ENCODE measurements at regions not wholly inside any gene's neighbourhood (a gene's known extent, or its start where the extent isn't known, plus 50 kb on each side); places are given as distances from the start of the nearest gene placed in this dataset.

DNA sequence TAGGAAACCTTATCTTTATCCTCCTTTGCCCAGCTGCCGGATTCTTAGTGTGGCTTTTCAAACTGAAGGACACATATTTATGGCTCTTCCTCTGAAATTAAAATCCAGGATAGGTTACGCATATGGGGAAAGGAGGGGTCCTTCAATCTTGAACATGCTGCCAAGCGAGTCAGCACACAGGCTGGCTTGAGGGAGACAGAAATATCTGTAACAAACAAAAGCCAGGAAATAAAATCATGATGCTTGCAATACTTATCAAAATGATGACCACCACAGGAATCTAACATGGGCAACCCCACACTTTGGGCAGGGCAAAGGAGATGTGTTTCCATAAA is 196.4 kb upstream of the LDB2 start:
- no peak for DNase-seq

DNA sequence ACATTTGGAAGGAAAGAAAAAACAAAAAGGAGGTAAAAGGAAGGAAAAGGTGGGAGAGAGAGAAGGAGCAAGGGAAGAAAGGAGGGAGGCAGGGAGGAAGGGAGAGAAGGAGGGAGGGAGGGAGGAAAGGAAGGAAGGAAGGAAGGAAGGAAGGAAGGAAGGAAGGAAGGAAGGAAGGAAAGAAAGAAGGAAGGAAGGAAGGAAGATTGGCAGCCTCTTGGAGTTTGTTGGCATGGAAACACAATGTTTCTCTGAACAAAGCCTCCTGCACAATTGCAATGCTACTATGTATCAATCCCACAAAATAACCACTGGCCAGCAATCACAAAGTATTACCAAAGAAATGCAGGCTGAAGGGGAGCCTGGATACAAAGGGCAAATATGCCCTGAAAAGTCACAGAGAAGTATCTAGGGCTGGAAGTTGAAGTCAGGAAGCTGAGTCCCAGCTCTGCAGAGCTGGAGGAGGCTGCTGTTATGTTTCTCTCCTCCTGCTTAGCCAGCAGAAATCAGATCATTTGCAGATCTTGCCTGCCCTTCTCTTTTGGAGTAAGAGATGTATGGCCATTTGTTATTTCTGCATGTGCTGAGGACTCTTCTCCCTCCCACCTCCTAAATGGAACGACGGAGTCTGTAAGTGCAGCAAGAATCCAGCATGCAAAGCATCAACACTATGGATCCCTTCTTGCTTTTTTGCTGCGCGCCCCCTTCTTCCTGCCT is 195.9 kb upstream of the LDB2 start:
- no peak for DNase-seq

DNA sequence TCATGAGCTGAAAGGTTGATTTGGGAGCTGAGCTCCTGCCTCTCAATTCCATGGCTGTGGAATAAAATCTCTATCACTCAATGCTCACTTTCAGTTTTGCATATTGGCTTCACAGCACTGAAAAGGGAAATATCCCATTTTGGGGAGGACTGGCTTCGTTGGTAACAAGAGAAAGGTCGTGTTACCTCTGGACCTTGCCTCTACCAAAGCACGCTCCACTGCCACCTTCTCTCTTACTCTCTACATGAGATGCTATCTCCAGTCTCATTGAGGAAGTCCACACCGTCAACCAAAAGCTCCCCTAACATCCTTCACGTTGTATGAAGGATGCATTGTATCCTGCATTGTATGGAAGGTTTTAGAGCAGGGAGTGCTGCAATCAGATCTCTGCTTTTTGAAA is 195.0 kb upstream of the LDB2 start:
- DNase-seq = no peak

DNA sequence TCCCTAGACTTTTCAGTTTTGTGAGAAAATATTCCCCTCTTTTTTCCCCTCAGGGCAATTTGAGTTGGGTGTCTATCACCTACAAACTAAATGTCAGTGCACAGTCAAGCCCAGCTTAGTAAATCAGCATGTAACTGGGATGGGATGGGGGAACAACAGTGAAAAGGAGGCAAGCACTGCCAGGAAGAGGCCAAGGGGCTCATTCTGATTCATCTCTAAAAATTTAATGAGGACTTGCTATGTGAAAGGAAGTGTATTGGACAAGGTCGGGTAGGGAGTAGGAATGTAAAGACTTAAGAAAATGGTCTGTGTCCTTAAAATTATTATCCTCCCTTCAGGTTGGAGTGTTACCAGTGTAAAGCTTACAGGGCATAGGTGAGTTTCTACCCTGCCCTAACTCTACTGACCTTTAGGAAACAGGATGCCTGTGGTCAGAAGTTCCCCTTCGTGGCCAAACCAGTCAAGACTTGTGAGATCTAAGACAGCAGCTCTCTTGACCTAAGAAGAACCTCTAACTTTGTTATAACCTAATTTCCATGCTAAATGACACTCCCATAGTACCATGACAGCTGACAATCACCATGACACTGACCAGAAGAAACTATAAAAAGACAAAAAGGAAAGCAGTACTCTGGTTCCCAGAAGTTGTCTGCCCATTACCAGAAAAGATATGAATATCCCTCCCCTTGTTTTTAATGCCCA is 194.4 kb upstream of the LDB2 start:
- DNase-seq = no peak

DNA sequence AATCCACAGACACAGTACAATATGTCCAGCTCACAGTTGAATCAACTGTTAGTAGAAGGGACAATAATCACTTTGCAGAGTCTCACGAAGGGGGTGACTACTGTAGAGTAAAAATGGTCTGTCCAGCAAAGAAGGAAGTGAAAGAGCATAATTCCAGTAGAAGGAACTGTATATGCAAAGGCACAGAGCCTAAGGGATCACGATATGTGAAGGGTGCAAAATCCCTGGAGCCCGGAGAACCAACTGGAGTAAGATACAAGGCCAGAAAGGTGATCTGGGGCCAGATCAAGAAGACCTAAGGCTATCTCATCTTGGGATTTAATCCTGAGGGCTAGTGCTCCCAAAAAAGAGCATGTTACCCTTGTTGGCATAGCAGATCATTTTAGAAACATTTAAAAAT is 192.7 kb upstream of the LDB2 start:
- DNase-seq = no peak

DNA sequence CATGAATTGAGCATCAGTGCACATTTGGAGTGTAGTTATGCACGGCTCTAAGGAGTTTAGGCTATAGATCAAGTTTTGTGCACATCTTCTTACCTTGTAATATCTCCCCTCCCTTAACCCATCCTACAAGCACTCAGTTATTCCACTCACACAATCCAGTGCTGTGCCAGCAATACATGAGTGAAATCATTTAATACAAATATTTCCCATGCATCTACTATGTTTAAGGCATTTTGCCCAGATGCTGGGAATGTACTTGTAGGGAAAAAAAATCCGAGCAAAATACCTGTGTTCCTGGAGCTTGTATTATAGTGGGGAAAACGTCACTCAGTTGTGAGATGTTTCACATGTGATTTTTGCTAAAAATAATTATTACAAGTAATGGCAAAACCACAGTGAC is 191.6 kb upstream of the LDB2 start:
- no peak for DNase-seq

DNA sequence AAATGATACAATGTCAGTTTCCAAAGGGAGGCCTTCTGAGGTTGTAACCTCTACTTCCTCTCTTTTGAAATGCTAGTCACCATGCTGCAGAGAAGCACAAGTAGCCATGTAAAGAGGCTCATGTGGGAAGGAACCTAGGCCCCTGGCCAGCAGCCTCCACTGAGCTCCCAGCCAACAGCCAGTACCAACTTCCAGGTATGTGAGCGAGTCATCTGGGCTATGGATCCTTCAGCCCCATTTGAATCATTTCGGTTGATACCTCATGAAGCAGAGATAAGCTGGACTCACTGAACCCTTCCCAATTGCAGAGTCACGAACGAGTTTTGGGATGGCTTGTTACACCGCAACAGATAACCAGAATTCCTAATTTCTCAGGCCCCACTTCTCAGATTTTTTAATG is 187.0 kb upstream of the LDB2 start:
- DNase-seq = no peak

DNA sequence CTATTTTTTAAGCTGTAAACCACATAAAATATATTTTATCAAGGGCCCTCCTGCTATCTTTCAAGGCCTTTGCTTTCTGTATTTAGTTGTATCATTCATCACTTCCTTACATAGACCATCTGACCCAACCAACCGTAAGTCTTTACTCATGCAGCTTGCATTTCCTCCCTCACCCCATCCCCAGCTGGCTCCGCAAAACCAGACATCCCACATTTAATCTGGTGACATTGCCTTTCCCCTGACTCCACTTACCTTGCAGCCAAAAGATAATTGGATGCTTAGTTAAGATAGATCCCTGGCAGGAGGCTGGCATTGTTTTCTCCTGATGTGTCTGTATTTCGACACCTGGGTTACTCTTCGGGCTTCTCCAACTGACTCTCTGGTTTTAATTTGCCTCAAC is 183.7 kb upstream of the LDB2 start:
- no peak for DNase-seq

DNA sequence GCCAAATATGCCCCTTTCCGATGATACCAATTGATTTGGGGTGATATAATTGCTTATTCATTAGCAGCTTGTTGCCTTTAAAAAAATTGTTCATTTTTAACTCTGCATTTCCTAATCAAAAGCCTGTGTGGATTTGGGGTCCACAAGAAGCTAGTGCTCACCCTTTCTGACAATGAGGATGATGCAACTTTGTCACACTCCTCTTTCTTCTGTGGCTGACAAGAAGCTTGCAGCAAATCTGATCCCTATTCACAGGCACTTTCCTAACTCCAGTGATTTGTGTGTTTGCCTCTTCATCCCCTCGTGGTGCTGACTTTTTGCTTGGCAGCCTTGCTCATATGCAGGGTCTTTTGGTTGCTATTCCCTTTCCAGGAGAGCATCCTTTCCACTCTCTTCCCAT is 182.7 kb upstream of the LDB2 start:
- no peak for DNase-seq

DNA sequence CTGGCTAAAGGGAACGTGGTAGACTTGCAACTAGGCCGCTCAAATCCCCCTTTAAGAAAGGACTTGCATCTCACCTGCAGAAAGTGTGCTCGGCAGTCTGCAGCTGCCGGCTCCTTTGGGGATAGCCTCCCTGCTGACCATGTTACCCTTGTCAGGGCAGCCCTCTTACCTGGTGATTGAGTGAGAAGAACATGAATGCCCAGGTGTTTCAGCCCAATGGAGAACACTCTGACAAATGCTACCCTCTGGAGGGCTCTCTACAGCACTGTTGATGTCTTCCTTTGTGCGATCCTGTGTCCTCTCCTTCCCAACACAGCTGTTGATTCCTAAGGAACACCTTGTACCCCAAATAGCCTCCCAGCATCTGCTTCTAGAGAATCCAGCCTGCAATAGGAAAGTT is 178.7 kb upstream of the LDB2 start:
- DNase-seq = no peak

DNA sequence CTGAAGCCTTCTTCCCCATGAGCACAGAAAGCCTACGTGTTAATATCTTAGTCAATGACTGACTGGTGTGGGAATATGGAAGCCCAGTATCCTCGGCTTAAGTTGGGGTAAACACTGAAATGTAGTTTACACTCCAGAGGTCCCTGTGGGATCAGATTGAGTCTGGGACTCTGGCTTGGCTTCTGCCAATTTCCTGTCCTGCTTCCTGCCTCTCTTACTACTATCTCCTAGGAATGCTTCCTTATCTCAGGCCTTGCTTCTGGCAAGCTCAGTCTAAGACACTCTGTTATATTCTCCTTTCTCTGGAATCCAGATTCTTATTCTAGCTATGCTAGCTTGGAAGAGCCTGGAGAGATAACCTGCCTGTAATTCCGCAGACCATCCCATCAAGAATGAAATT is 174.0 kb upstream of the LDB2 start:
- DNase-seq = no peak

DNA sequence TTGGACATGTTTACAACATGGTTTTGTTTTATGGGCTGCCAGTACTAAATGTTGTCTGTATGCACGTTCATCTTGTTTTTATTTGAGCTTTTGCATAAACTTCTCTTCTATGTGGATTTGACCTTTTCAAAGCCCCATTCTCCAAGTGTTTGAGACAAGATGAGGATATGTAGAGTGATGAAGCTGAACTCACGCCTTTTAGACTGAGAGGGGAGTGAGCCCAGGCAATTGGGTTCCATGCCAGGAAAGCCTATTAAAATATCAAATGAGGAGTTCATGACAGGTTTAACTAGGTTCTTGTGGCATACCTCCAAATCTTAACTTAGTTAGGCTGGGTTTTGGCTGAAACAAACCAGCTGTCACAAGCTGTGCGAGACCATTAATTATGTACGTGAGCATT is 170.4 kb upstream of the LDB2 start:
- no peak for DNase-seq

DNA sequence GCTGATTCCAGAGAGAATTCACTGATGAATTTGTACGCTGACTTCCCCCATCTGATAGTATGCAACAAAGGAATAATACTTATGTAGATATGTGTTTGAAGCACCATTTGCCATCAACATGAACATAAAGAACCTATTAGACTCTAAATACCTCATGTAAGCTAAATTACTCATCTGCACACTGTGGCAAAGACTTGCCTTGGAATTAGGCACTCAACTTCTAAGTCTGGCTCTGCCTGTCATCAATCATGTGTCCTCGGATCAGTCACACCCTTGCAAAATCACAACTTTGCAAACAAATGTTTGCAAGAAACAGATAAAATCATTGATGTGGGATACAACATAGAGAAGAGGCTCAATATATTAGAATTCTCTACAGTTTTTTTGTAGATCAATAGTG is 169.9 kb upstream of the LDB2 start:
- no peak for DNase-seq

DNA sequence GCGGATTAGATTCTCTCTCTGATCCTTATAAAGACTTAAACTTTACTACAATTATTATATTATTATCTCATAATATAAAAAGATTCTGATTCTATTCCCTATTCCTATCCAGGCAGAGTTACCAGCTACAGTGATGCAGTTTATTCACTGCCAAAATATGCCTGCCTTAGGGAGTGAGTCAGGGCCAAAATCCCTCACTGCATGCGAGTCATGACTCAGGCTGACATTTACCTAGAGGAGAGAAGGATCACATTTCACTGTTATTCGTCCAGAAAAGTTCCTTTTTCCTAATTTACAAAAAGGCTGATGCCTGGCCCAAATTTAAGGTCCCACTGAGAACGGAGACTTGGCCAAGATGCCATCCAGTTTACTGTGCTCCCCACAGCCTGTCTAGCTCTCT is 168.5 kb upstream of the LDB2 start:
- DNase-seq = no peak

DNA sequence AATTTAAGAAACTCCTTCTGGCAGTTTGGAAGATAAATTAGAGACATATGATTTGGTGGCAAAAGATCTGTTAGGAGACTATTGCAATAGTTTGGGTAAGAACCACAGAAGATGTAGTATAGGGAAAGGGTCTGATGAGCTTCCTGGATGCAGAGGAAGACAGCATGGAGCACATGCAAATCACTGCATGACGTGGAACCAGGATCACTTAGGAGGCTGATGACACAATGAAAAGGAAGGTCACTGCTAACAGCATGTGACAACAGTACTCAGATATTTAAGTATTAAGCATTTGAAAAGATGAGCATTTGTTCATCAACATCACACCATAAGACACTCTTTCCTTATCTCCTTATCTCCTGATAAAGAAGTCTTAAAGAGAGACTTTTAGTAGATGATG is 167.8 kb upstream of the LDB2 start:
- DNase-seq = no peak

DNA sequence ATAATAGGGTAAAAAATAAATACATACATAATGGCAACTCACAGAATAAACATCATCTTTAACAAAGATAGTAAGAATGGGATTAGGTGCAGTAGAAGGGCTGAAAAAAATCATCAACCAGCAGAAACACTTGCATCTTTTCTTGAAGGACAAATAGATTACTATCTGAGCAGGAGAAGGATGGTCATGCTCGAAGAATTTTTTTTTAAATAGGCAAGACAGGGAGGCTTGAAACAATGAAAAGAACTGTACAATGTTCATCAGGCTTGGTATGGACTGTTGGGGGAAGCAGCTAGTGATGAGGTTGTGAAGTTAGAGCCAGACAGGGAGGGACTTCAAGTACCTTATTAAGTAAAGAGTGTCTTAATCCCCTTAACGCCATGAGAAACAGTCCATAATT is 167.4 kb upstream of the LDB2 start:
- no peak for DNase-seq

DNA sequence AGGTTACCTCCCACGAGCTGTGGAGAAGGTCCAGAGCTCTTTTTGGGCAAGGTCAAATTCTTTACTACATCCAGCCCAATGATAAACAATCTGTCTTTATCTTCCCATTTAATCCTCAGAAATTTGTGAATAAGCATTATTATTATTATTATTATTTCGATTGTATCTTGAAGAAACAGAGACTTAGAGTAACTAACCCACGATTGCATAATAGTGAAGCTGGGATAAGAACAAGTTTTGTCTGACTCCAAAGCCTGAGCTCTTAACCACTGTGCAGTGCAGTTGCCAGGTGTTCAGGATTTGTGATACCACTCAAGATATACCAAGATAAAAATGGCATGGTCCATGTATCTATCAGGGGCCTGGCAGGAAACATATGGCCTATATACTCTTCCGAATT is 166.5 kb upstream of the LDB2 start:
- no peak for DNase-seq

DNA sequence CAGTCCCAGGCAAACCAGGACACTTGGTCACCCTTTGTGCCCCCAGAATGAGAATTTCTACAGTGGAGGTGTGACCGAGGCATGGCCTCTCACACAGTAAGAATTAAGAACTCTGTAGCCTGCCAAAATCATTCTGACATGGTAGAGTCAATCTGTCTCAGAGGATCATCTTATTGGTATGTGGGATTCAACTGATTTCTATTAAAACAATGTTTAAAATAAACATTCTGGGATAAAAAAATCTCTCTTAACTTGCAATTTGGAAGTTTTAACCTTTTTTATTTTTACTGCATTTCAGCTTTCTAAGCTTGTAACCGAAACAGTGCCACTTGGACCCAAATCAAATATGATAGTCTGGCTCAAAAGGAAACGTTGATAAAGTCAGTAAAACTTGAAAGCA is 165.4 kb upstream of the LDB2 start:
- DNase-seq = no peak

DNA sequence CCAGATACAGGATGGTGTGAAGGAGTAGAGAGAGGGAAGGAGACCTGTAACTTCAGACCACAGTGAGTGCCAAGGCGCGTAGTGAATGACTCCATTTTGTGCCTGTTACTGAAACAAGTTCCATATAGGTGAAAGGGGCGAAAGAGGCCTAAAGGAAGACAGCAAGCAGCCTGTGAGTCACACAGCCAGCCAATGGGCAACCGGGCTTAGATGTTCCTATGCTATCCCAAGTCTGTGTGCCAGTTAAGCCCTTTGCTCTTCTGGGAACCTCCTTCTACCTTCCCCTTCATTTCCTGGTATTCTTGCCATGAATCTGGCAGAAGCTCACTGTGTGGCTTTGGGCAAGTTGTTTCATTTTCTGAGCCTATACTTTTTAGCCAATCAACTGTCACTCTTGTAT is 161.8 kb upstream of the LDB2 start:
- no peak for DNase-seq

DNA sequence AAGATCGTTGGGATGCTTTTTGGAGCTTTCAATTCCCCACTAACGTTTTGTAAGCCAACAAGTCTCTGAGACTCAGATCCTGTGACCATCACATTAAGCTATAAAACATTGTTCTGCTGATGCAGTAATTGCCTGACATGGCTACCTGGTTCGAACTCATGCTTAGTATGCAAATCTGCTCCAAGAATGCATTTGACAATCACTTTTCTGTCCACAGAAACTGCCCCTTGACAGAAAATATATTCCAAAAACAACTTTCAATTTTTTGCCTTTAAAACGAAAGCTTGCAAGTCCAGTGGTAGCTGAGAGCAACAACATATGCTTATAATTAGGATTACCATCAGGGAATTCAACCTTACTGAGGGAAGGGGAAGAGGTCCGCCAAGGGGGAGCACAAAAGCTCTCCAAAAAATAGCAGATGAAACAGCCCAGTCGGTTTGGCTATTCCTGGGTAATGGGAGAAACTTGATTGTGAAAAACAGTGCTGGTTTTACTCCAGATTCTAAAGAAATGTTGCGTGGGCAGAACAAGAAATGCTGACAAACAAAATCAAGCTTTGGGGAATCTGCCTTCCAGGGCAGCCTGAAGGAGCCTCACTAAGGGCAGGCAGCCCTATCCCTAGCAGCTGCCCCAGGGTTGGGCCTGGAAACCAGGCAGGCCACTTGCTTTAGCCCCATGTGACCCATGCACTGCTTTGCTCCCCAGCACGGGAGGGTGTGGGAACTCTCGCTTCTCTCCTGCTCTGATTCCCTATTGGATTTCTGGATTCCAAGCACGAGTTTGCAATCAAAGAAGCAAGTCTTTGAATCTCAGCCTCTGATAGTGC is 160.7 kb upstream of the LDB2 start:
- DNase-seq = no peak

DNA sequence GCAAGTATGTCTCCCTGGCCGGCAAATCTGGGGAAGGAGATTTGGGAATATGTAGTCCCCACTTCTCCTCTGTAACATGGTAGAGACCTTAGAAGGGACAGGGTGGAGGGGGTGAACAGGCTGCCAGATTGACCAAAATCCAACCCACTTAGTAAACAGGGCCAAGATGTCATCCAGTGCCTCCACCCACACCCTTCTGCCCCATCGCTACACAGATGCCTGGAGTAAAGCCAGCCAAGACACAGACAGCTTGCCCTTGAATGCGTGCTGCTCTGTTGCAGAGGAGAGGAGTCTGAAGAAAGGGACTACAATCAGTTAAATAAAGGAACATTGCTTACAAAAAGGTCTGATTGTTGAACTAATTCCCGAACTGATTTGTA is 160.1 kb upstream of the LDB2 start:
- no peak for DNase-seq

DNA sequence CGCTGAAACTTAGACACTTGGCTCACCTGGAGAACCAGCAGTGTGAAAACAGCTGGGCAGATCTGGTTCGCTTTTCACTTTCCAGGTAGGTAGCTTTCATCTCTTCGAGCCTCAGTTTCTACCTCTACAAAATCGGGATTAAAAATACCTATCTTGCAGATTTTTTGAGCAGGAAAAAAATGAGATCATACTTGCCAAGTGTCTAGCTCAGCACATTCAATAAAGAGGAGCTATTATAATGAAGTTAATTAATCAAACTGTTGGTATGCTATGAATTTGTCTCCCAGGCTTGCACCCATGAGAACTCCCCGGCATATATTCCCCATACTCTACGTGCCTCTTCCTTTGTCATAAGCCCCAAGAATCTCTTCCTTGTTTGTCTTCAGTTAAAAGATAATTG is 158.6 kb upstream of the LDB2 start:
- DNase-seq = no peak

DNA sequence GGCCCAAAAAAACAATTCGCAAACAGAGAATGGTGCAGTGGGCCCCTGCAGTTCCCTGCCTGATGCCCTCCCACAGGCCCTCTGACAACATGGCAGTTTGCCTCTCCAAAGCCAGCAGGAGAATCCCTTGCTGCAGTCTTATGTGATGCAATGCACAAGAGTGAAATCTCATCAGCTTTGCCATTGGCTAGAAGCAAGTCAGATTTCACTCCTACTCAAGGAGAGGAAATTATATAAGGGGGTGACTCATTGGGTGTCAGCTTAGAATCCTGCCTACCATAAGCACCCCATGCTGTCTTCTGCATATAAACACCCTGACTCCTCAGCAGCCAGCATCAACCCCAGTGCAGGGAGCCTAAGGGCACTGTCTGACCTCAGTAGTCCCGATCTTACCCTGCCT is 157.3 kb upstream of the LDB2 start:
- no peak for DNase-seq

DNA sequence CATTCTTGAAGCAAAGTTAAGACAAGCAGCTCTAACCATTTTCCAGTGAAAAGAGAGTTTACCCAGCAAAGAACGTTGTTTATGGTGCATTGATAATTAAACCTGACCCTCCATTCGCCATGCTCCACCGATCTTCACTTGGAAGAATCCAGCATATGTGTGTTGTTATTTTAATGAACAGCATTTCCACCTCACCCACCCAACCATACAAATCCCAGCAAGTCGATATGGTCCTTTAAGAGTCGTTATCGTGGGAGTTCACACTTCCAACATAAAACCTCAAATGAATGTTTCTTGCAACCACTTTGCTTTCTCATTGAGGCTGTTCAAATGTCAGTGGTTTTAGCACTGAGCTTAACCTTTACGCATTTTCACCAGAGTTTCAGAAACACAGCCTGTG is 147.4 kb upstream of the LDB2 start:
- no peak for DNase-seq

All from NCI-H146 (cell line).